Head of caudate nucleus (tissue), 42 donors: ENCODE measurements at regions not wholly inside any gene's neighbourhood (a gene's known extent, or its start where the extent isn't known, plus 50 kb on each side); places are given as distances from the start of the nearest gene placed in this dataset.
A peak's percentile ranks its signal among the peaks of the same experiment; 100 is the strongest.
"Not testable (repeated sequence)": the region's sequence is repeated elsewhere in the genome, so short reads cannot be mapped to it uniquely, and the experiment has no call there.

Source experiments
- DNase-seq, 42 donors: peaks; one replicate each; pipeline versions ENCODE4 v3.0.0 to v3.0.0-alpha.2; 2020 to 2021; ENCODE audit warnings: mixed read lengths in 7 of 42
- intact Hi-C: fragments of 100-400 bp; cut with DNase I; formaldehyde crosslinking; loops from one replicate; pipeline ENCODE4 v1.15.0; 2022

DNA sequence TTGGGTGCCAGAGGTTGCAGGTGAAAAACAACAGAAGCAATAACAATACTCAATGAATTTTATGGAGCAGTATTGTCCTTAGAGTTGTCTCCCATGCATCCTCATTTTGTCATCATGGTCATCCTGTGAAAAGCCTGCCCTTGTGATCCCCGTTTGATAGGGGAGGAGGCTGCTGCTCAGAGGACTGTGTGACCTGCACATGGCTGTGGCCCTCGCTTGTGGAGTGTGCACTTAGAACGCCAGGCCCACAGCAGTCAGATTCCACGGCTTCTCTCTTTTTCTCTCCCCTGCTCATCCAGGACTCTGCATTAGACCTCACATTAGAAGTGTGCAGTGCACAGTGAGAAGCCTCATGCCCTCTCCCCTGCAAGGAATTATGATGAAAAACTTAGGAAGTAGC is 491.1 kb upstream of the KLF6 start:
- intact Hi-C loops: no loop called here
- no peak for DNase-seq

DNA sequence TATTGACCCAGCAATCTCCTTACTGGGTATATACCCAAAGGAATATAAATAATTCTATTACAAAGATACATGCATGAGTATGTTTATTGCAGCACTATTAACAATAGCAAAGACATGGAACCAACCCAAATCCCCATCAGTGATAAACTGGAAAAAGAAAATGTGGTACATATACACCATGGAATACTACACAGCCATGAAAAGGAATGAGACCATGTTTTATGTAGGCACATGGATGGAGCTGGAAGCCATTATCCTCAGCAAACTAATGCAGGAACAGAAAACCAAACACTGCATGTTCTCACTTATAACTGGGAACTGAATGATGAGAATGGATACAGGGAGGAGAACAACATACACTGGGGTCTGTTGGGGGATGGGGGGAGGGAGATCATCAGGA is 489.7 kb upstream of the KLF6 start:
- intact Hi-C loops, DNase-seq: not testable (repeated sequence)

DNA sequence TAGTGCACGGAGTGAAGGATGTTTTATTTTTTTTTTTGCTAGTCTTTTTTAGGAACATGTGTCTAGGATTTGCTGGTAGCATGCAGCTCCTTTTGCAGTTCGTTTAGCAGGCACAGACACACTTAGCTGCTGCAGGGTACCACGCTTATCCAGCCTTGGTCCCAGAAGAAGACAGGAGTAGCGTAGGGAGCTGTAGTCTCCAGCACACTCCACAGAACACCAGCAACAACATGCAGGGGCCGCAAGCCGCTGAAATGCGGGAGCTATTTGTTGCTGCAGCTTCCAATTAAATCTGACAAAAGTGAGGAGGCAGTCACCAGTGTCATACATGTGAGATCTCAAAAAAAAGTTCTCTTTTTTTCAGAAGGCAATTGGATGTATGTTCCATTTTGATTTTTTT is 486.2 kb upstream of the KLF6 start:
- intact Hi-C loops: no loop called here
- DNase-seq: no peak

DNA sequence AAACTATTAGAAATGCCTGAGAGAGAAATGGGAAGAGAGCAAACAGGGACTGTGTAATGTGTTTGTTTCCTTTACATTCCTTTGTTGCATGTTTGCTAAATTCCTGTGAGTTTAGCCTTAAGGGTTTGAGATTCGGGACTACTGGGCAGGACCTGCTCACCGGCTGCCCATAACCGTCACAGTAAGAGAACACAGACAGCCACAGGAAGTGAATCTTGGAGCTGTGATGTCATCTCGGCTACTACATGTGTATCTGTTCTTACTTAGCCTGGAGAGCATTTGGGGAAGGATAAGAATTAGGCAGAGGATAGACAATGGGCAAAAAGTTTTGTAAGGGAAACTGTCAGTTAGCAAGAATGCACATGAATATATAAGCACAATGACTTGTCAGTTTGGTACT is 485.1 kb upstream of the KLF6 start:
- intact Hi-C loops: no loop called here
- peak in 6 of 42 donors; percentile 6 to 18 (median 12) for DNase-seq

DNA sequence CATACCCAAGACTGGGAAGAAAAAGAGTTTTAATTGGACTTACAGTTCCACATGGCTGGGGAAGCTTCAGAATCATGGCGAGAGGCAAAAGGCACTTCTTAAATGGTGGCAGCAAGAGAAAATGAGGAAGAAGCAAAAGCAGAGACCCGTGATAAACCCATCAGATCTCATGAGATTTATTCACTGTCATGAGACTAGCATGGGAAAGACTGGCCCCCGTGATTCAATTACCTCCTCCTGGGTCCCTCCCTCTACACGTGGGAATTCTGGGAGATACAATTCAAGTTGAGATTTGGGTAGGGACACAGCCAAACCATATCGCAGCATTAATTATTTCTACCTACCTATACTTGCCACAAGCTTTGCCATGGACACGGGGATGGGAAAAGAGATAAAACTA is 483.5 kb upstream of the KLF6 start:
- DNase-seq, intact Hi-C loops: not testable (repeated sequence)

DNA sequence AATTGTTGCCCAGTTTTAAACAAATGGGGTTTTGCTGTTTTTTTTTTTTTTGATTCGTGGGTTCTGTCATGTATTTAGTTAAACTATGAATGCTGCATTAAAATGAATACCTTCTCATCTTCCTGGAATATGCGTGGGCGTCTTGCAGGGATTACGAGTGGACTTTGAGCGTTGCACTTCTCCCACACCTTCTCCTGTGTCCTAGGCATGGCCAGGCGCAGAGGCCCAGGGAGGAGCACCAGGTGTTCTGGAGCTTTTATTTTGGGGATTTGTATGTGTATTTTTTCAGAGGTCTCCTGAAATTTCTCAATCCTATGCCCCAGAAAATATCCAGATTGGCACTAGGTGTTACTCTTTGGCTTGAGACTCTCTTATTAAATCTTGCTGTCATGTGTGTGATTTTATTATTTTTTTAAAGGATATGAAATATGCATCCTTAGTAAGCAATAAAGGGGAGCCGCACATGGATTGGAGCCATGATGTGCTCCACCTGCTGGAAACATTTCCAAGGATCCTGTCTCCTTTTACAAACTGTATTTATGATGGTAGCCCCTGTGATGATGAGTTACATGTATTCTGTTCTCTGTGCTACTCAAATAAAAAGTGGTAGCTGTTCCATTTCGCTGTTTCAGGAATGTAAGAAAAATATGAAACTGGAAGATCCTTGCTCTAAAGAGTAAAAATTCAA is 482.2 kb upstream of the KLF6 start:
- intact Hi-C loops: no loop called here
- no peak for DNase-seq

DNA sequence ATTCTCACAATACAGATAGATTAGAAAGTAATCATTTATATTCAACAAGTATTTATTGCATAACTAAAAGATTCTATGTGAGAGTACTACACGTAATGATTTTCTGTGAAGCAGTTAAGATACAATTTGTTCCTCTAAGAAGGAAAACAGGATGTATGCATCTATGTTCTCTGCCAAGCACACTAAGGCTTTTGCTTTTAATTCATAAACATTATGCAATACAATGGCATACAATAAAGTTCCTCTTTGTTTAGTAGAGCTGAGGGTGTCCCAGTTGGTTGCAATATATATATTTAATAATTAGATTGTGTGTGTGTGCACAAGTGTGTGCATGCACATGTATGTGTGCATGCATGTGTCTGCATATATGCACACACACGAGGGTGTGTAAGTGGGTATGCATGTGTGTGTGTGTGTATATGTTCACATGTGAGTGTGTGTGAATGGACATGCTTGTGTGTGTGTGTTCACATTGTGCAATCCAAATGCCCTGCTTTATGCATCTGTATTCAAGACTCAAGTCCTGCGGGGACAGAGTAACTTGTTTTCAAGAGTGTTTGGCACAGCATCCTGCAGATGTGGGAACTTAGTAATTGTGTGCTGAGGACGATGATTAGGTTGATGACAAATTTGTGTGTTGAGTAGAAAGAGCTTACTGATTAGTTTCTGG is 481.5 kb upstream of the KLF6 start:
- intact Hi-C loops: no loop called here
- no peak for DNase-seq

DNA sequence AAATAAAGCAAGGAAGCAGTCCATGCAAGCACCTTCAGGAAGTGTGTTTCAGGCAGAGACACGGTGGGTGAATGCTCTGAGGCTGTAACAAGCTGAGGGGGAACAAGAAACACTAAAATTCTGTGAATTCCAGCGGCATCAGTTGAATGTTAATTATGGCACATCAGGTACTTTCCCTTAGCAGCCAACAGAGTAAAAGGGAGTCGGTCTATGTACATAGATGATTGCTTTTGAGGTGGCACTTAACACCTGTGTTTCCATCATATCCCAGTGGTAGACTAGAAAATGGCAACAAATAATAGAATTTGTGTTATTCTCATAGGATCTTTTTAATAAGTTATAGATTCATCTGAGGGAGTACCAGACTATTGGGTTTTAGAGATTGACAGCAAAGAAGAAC is 481.0 kb upstream of the KLF6 start:
- no peak for DNase-seq
- intact Hi-C loops: no loop called here

DNA sequence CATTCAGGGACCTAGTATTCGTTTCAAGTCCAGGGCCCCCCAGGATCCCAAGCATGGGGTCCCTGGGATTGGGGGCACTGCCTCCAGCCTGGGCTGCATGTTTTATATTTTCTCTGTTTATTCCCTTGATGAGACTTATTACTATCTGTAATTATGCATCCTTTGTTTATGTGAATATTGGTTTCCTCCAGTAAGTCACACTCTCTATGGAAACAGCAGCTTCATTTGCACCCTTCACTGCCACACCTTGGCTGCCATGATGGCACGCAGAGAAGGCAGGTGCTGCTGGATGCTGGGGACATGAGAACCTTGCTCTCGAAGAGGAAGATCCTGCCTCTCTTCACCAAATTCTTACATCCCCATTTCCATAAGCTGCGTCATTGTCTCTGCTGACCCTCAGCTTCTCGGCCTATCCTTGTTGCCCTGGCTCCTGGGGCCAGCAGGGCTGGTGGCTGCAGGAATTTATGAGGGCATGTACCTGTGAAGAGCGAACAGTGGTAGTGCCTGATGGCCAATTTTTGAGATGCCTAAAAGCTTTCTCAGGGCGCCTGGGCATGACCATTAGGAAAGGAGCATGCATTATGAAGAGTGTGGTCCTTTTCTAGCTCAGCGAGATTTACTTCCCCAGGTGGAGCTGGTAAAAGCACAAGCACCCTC is 479.3 kb upstream of the KLF6 start:
- intact Hi-C loops: no loop called here
- no peak for DNase-seq

DNA sequence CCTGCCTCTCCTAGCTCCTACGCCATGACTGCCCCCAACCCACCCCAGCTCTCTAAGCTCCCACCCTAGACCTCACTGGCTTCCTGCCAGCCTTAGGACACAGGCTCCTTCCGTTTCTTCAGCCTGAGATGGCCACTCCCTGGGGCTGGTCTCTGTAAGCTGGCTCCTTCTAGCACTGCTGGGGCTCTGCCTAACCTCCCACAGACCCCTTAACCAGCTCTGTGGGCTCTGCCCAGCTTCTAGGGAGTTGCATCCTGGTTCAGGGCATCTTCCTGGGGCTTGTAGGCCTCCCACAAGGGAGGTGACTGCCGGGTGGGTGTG is 478.6 kb upstream of the KLF6 start:
- intact Hi-C loops: no loop called here
- DNase-seq: no peak

DNA sequence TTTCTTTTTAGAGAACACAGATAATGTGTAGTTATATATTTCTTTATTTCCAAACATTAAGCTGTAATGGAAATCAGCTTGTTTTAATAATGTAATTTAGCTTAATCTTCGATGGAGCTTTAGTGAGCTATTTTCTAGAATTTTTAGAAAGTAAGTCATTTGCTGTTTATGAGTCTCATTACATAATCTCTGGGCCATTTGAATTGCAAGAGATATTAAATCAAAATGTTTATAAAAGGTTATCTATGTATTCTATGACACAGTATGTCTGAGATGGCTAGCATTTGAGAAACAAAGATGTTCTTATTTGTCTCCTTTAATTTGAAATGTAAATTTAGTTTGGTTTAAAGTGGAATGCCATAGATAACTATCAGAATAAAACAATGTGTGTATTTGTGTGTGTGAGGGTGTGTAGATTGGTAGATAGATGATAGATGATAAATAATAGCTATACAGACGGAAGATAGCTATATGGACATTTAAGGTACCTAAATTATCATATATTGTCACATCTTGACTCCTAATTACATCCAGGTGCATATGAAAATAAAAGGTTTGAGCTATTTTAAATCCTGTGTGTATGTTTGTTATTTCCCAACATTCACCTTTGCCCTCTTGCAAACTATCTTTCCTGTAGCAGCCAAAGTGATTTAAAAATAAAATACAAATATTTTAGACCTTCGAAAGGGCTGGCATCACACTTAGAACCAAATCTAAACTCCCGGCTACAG is 478.0 kb upstream of the KLF6 start:
- no peak for DNase-seq
- intact Hi-C loops: no loop called here

DNA sequence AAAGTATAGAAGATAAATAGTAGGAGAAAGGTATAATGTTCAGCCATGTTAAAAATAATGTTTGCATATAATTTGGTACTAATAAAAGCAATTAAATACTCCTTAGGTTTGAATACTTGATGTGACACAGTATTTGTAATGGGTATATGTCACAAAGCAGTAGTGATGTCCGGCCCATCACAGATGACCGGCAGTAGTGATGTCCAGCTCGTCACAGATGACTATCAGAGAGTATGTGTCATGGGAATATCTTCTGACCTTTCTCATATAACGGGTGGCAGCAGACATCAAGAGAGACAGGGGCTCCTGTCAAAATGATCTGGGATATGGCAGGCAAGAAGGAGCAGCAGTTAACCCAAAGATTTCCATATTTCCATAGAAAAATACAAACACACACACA is 477.4 kb upstream of the KLF6 start:
- DNase-seq: no peak
- intact Hi-C loops: no loop called here

DNA sequence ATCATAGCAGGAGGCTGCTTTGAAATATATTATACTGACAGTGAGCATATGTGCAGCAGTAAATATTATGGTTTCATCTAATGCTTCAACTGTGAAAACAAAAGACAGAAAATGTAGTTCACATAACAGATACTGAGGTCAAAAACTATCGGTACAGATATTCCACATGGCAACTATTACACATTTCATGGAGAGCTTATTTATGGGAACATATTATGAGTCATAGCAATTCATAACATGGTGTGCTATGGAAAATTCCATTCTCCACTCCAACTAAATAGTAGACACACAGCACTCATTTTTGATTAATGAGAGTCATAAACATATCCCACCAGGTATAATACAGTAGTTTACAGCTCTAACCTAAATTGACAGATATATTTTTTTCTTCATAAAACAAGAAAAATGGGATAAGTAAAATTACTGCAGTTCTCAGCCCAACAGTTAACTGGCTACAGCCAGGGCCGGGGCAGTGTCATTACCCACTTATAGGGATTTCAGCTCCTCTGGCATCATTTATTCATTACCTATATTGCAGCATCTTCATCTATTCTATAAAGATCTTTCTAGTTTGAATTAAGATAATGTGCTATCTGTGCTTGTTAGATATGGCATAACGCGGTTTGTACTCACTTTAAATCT is 475.6 kb upstream of the KLF6 start:
- DNase-seq: no peak
- intact Hi-C loops: no loop called here

DNA sequence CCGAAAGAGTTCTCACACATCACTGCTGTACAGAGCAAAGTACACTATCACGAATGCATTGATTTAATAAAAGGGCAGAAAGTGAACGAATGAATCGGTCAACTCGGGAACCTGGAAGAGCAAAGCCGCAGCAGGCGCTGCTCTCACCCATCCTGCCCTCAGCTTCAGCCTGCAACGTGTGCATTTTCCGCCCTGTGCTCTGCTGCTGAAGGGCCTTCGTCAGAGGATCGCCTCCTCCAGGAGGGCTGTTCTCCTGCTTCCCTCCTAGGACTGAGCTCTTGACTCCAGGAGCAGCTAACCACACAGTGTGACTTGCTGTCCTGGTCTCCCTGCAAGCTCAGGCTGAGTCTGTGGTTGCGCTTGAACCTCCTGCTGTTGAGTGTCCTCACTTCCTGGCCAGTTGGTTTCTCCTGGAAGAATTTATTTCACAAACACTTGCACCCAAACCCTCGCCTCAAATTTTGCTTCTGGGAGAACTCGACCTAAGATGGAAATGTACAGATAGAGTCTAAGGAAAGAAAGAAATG is 473.0 kb upstream of the KLF6 start:
- intact Hi-C loops: no loop called here
- DNase-seq: no peak

DNA sequence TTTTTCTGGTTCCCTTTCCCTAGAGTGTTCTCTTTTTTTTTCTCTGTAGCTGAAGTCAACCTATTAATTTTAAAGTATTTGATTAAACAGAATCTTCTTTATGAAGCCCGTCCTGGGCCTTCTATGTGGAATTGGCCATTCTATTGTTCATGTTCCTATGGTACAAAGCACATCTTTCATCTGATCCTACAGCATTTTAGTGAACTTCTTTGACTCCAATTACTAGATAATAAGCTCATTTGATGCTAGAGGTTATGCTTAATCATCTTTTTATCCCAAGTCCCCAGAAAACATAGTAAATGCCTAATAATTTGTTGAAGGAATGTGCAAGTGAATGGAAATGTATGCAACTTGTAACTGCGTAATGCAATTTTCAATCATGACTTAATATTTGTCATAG is 472.0 kb upstream of the KLF6 start:
- no peak for DNase-seq
- intact Hi-C loops: no loop called here

DNA sequence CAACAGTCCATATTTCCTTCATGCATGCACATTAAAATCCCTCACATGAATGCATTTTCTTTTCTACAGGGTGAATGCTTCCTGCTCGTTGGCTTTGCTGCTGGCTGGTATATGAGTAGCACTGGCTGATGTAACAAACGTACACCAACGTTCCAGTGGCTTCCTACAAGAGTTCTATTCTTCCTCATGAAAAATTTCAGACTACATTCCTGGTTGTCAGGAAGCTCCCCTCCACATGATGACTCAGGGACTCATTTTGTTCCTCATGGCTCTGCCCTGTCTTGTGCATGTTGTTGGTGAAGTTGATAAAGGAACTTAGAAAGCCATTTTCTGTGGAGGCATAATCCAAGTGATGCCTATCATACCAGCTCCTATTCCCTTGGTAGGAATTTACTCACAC is 470.7 kb upstream of the KLF6 start:
- DNase-seq: no peak
- intact Hi-C loops: no loop called here

DNA sequence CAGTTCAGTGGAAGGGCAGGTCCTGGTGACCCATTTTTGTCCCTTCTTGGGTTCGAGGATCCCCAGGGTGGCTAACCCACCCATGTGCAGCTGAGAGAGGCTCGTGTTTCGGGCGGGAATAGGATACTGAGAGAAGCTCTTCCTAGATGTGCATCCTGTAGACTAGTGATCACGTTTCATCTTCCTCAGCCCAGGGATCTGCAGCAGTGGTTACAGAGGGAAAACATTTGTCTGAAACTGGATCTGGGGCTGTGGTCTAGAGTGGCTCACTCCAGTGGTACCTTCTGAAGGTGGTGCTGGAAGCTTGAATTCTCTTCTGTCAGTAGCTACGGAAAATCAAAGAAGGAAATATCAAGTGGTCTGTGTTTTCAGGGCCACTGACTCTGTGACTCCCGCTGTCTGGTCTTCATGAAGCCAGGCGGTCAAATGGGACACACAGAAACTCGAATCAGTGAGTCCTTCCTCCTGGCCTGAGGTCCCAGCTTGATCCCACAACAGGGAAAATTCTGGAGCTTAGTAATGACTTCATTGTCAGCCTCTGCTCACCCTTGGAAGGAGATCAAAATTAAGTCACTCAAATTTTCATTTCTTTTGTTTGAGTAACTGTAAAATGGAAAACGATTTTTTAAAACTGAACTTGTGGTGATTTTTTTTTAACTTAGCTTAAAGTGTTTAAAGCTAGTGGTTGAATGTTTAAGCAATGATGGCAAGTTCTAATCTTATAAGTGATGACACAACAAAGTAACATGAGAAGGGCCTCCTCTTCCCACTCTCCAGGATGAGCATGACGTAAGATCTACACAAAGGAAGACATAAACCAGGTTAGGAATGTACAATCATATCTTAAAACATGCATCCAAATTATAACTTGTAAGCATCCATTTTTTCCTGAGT is 469.3 kb upstream of the KLF6 start:
- intact Hi-C loops: no loop called here
- DNase-seq: no peak

DNA sequence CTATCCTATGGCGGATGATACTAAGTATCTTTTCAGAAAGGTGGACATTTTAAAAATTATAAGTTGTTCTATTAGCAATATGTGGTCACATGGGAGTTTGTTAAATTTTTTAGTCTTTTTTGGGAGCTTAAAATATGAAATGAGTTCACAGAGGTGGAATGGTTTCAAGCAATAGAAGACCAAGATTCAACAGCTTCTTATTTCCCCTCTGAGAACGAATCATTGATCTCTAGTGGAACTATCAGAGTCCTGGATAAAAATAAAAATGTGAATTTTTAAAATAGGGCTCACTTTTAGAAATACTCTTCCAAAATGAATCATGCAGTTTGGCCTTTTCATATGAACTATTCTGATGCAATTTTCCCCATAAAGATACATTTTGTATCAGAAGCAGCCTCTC is 467.7 kb upstream of the KLF6 start:
- DNase-seq: no peak
- intact Hi-C loops: no loop called here

DNA sequence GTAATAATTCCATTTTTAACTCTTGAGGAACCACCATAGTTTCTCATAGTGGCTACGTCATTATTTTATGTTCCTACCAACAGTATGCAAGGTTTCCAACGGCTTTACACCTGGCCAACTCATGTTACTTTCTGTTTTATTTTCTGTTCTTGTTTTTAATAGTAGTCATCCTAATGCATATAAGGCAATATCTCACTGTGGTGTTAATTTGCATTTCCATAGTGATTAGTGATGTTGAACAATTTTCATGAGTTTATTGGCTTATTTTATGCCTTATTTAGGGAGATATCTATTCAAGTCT is 465.5 kb upstream of the KLF6 start:
- intact Hi-C loops: no loop called here
- DNase-seq: no peak
